ENCODE measurements at regions not wholly inside any gene's neighbourhood (a gene's known extent, or its start where the extent isn't known, plus 50 kb on each side); places are given as distances from the start of the nearest gene placed in this dataset.

DNA sequence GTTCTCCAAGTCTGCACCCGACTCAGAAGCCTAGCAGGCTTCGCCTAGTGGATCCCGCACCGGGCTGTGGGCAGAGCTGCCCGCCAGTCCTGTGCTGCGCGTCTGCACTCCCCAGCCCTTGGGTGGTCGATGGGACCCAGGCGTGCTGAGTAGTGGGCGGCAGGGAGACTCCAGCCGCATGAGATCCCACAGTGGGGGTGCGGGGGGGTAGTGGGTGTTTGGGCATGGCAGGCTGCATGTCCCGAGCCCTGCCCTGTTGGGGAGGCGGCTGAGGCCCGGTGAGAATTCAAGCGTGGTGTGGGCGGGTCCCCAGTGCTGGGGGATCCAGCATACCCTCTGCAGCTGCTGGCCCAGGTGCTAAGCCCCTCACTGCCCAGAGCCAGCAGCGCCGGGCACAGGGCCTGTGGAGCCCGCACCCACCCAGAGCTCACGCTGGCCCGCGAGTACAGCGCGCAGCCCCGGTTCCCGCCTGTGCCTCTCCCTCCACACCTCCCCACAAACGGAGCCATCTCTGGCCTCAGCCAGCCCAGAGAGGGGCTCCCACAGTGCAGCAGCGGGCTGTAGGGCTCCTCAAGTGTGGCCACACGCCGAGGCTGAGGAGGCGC lies 53.9 kb upstream of the BNC2 start:
- no peaks in the 10 kb centered on the region for H3K36me3 ChIP-seq (ENCODE audit: control insufficient read depth, insufficient read depth, low read length)
- H3K9me3 ChIP-seq (ENCODE audit: control insufficient read depth, insufficient read depth, low read depth, low read length), result no peaks in the 10 kb centered on the region
- TF ChIP-seq EZH2 (IDR thresholded peaks at IDR 0.05; ENCODE audit: low read length, missing control alignments) (no peak), CTCF (conservative IDR thresholded peaks at IDR 0.05 in 1 of 2, IDR thresholded peaks at IDR 0.05 in 1 of 2; ENCODE audit: low read depth in 1 of 2, low read length in 2 of 2) (no peak)
- H2AFZ ChIP-seq (ENCODE audit: low read length), result no peak overlapping the region
- no peaks in the 10 kb centered on the region for H3K4me1 ChIP-seq (ENCODE audit: control insufficient read depth, extremely low read depth, insufficient read depth, low read length)
- no peak overlapping the region for H3K4me3 ChIP-seq (replicated peaks in 1 of 4; ENCODE audit: control extremely low read depth in 1 of 4, insufficient read depth in 1 of 4, low read depth in 3 of 4, low read length in 4 of 4)
- H3K79me2 ChIP-seq (ENCODE audit: control insufficient read depth, insufficient read depth, low read length), result no peaks in the 10 kb centered on the region
- H3K27ac ChIP-seq (ENCODE audit: insufficient read depth, low read length), result no peak overlapping the region
- no peaks in the 10 kb centered on the region for H4K20me1 ChIP-seq (ENCODE audit: control insufficient read depth, extremely low read depth, insufficient read depth, low read length)
- H3K27me3 ChIP-seq (ENCODE audit: control insufficient read depth, insufficient read depth, low read length), result no peaks in the 10 kb centered on the region
- no peak overlapping the region for H3K4me2 ChIP-seq (ENCODE audit: extremely low read depth, insufficient read depth, low read length)
- no peak for DNase-seq (ENCODE audit: low read depth in 2 of 2)
- H3K9ac ChIP-seq (ENCODE audit: insufficient read depth, low read length), result no peak overlapping the region

DNA sequence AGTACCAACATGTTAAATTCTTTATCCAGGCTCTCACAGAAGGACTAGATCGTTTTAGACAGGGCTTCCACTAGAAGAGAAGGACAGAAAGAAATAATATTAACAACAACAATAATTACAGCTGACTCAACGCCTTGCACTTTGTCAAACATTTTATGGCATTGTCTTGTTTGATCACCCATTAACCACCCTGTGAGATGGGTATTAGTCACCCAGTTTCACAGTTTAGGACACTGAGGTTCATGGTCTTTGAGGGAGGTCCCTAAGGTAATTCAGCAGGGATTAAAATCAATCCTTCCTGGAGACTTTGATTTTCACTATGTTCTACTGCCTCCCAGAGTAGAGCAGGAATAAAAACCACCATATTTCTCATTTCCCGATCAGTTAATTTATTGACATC lies 51.4 kb upstream of the BNC2 start:
- Histone ChIP-seq H2AFZ (ENCODE audit: low read length) (no peak overlapping the region), H3K9me3 (ENCODE audit: control insufficient read depth, insufficient read depth, low read depth, low read length) (no peaks in the 10 kb centered on the region), H3K27ac (ENCODE audit: insufficient read depth, low read length) (no peak overlapping the region), H3K4me1 (ENCODE audit: control insufficient read depth, extremely low read depth, insufficient read depth, low read length) (no peaks in the 10 kb centered on the region), H3K79me2 (ENCODE audit: control insufficient read depth, insufficient read depth, low read length) (no peaks in the 10 kb centered on the region), H3K4me2 (ENCODE audit: extremely low read depth, insufficient read depth, low read length) (no peak overlapping the region), H3K36me3 (ENCODE audit: control insufficient read depth, insufficient read depth, low read length) (no peaks in the 10 kb centered on the region), H4K20me1 (ENCODE audit: control insufficient read depth, extremely low read depth, insufficient read depth, low read length) (no peaks in the 10 kb centered on the region), H3K4me3 (replicated peaks in 1 of 4; ENCODE audit: control extremely low read depth in 1 of 4, insufficient read depth in 1 of 4, low read depth in 3 of 4, low read length in 4 of 4) (no peak overlapping the region), H3K27me3 (ENCODE audit: control insufficient read depth, insufficient read depth, low read length) (no peaks in the 10 kb centered on the region), H3K9ac (ENCODE audit: insufficient read depth, low read length) (no peak overlapping the region)
- TF ChIP-seq CTCF (conservative IDR thresholded peaks at IDR 0.05 in 1 of 2, IDR thresholded peaks at IDR 0.05 in 1 of 2; ENCODE audit: low read depth in 1 of 2, low read length in 2 of 2), result no peak
- no peak for TF ChIP-seq EZH2 (IDR thresholded peaks at IDR 0.05; ENCODE audit: low read length, missing control alignments)
- DNase-seq (ENCODE audit: low read depth in 2 of 2), result peak; percentile 16 to 24

Data from fibroblast of lung (primary cell).